Iris pigment epithelial cell (primary cell): ENCODE measurements at regions not wholly inside any gene's neighbourhood (a gene's known extent, or its start where the extent isn't known, plus 50 kb on each side); places are given as distances from the start of the nearest gene placed in this dataset.

ENCODE experiments used
- DNase-seq: peaks from one replicate; pipeline ENCODE4 v3.0.0-alpha.2; 2011; ENCODE audit warnings: low read depth

GRCh38 chr5:152337484-152337883 lies 67.6 kb downstream of the NMUR2 start:
- no peak for DNase-seq

GRCh38 chr5:152335461-152335860 lies 69.6 kb downstream of the NMUR2 start:
- no peak for DNase-seq

GRCh38 chr5:152332716-152333460 lies 72.2 kb downstream of the NMUR2 start:
- no peak for DNase-seq

- no peak for DNase-seq
Measured at GRCh38 chr5:152331718-152332117, 73.4 kb downstream of the NMUR2 start.

- DNase-seq = no peak
Measured at GRCh38 chr5:152331006-152331405, 74.1 kb downstream of the NMUR2 start.

GRCh38 chr5:152329761-152330283 lies 75.3 kb downstream of the NMUR2 start:
- no peak for DNase-seq

- DNase-seq = no peak
Measured at GRCh38 chr5:152329207-152329606, 75.9 kb downstream of the NMUR2 start.

- DNase-seq = no peak
Measured at GRCh38 chr5:152315942-152316341, 89.1 kb downstream of the NMUR2 start.

- no peak for DNase-seq
Measured at GRCh38 chr5:152314196-152314829, 90.8 kb downstream of the NMUR2 start.

GRCh38 chr5:152309926-152310450 lies 95.1 kb downstream of the NMUR2 start:
- DNase-seq = no peak

GRCh38 chr5:152306386-152306785 lies 98.7 kb downstream of the NMUR2 start:
- no peak for DNase-seq

GRCh38 chr5:152305525-152305924 lies 99.6 kb downstream of the NMUR2 start:
- DNase-seq = no peak

GRCh38 chr5:152303841-152304240 lies 101.2 kb downstream of the NMUR2 start:
- DNase-seq = no peak

GRCh38 chr5:152297866-152298265 lies 107.2 kb downstream of the NMUR2 start:
- no peak for DNase-seq

- no peak for DNase-seq
Measured at GRCh38 chr5:152293189-152293588, 111.9 kb downstream of the NMUR2 start.

- no peak for DNase-seq
Measured at GRCh38 chr5:152290181-152290580, 114.9 kb downstream of the NMUR2 start.

GRCh38 chr5:152288917-152289595 lies 116.0 kb downstream of the NMUR2 start:
- DNase-seq = no peak

- no peak for DNase-seq
Measured at GRCh38 chr5:152288499-152288898, 116.6 kb downstream of the NMUR2 start.

- DNase-seq = no peak
Measured at GRCh38 chr5:152285764-152286163, 119.3 kb downstream of the NMUR2 start.

GRCh38 chr5:152282331-152282730 lies 122.7 kb downstream of the NMUR2 start:
- no peak for DNase-seq

GRCh38 chr5:152277936-152278335 lies 127.1 kb downstream of the NMUR2 start:
- DNase-seq = no peak

GRCh38 chr5:152274224-152274623 lies 130.9 kb downstream of the NMUR2 start:
- no peak for DNase-seq

- peak; percentile 5 for DNase-seq
Measured at GRCh38 chr5:152271420-152271819, 133.7 kb downstream of the NMUR2 start.
